Right atrium auricular region (tissue), 2 donors: ENCODE measurements at regions not wholly inside any gene's neighbourhood (a gene's known extent, or its start where the extent isn't known, plus 50 kb on each side); places are given as distances from the start of the nearest gene placed in this dataset.

Source experiments
- DNase-seq: peaks from one replicate; pipeline ENCODE4 v3.0.0-alpha.2; 2019; ENCODE audit warnings: low spot score
- H3K27ac ChIP-seq, 2 donors: fragments of 200-600 bp; sonication (generic); 1 replicate in 1 of 2; 2 replicates in 1 of 2; pipeline ENCODE4 v1.5.1; 2016 to 2019
- H3K27me3 ChIP-seq, 2 donors: fragments of 200-600 bp; sonication (generic); one replicate each; pipeline versions ENCODE4 v1.5.1 to v1.6.0; 2017 to 2019
- H3K36me3 ChIP-seq: fragments of 200-600 bp; sonication (generic); one replicate; pipeline ENCODE4 v1.5.1; 2016
- H3K4me1 ChIP-seq, 2 donors: fragments of 200-600 bp; sonication (generic); one replicate each; pipeline versions ENCODE4 v1.5.1 to v1.6.0; 2017 to 2019
- H3K4me3 ChIP-seq, 2 donors: fragments of 200-600 bp; sonication (generic); 1 replicate in 1 of 2; 2 replicates in 1 of 2; pipeline ENCODE4 v1.5.1; 2017 to 2019; ENCODE audit warnings: mild to moderate bottlenecking in 1 of 2, moderate library complexity in 1 of 2
- H3K9me3 ChIP-seq, 2 donors: fragments of 200-600 bp; sonication (generic); one replicate each; pipeline ENCODE4 v1.5.1; 2019
- TF ChIP-seq, protein P1 (sequence below), 2 donors: fragments of 200-600 bp; sonication (generic); IDR thresholded peaks; one replicate each; pipeline ENCODE4 v1.5.1; 2019; ENCODE audit warnings: antibody characterized with exemption in 2 of 2

DNA sequence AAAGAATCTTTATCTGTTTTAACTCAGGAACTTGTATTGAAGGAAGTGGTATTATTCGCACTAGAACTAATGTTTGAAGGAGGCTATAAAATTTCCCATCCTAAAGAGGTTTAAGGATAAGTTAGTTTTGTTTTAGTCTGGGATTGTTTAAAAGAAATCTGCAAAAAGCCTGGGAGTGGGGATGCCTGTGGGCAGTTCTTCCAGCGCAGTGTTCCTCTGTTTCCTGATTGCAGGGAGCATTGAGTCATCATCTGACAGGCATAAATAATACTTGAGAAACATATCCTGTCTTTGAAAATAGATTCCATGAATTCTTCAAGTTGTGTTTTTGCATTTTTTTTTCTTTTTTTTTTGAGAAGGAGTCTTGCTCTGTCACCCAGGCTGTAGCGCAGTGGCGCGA, 350.8 kb upstream of the PTBP2 start:
- Histone ChIP-seq H3K27ac (no peak overlapping the region), H3K4me1 (no peaks in the 10 kb centered on the region), H3K27me3 (no peaks in the 10 kb centered on the region), H3K36me3 (no peaks in the 10 kb centered on the region), H3K9me3 (no peaks in the 10 kb centered on the region), H3K4me3 (no peak overlapping the region)
- TF ChIP-seq, protein P1, sequence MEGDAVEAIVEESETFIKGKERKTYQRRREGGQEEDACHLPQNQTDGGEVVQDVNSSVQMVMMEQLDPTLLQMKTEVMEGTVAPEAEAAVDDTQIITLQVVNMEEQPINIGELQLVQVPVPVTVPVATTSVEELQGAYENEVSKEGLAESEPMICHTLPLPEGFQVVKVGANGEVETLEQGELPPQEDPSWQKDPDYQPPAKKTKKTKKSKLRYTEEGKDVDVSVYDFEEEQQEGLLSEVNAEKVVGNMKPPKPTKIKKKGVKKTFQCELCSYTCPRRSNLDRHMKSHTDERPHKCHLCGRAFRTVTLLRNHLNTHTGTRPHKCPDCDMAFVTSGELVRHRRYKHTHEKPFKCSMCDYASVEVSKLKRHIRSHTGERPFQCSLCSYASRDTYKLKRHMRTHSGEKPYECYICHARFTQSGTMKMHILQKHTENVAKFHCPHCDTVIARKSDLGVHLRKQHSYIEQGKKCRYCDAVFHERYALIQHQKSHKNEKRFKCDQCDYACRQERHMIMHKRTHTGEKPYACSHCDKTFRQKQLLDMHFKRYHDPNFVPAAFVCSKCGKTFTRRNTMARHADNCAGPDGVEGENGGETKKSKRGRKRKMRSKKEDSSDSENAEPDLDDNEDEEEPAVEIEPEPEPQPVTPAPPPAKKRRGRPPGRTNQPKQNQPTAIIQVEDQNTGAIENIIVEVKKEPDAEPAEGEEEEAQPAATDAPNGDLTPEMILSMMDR (IDR thresholded peaks at IDR 0.05): no peak
- DNase-seq: no peak

DNA sequence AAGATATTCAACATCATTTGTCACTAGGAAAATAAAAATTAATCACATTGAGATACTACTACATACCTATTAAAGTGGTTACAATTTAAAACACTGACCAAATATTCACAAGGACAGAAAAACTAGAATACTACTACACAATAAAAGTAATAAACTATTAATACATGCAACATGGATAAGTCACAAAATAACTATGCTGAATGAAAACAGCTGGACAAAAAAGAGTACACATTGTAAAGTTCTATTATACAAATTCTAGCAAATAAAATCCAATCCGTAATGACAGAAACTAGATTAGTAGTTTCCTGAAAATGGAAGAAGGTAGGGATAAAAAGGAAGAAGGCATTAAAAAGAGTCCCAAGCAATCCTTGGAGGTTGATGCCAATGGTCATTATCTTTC, 348.7 kb upstream of the PTBP2 start:
- TF ChIP-seq, protein P1 (IDR thresholded peaks at IDR 0.05): no peak
- DNase-seq: no peak
- Histone ChIP-seq H3K27ac (no peak overlapping the region), H3K36me3 (no peaks in the 10 kb centered on the region), H3K9me3 (no peaks in the 10 kb centered on the region), H3K4me3 (no peak overlapping the region), H3K27me3 (no peaks in the 10 kb centered on the region), H3K4me1 (no peaks in the 10 kb centered on the region)

DNA sequence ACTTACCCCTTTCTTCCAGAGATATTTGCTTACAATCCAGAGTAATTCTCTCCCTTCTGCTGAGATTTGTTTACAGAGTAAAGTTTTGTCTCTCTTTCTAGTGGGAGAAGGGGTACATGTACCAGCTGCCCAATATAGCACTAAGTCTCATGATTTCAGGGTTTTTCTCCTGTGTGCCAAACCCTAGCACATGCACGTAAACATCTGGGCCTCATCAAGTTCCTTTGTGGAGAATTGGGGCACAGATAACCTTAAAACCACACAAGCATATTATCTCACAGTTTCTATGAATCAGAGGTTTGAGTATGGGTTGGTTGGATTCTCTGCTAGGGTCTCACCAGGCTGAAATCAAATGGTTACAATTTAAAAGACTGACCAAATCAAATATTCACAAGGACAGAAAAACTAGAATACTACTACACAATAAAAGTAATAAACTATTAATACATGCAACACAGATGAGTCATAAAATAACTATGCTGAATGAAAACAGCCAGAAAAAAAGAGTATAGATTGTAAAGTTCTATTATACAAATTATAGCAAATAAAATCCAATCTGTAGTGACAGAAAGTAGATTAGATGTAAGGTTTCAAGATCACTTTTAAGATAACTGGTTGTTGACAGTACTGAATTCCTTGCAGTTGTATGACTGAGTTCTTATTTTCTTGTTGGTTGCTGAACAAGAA, 347.4 kb upstream of the PTBP2 start:
- no peak for DNase-seq
- TF ChIP-seq, protein P1 (IDR thresholded peaks at IDR 0.05): no peak
- Histone ChIP-seq H3K4me1 (no peaks in the 10 kb centered on the region), H3K9me3 (no peaks in the 10 kb centered on the region), H3K27me3 (no peaks in the 10 kb centered on the region), H3K36me3 (no peaks in the 10 kb centered on the region), H3K27ac (no peak overlapping the region), H3K4me3 (no peak overlapping the region)

DNA sequence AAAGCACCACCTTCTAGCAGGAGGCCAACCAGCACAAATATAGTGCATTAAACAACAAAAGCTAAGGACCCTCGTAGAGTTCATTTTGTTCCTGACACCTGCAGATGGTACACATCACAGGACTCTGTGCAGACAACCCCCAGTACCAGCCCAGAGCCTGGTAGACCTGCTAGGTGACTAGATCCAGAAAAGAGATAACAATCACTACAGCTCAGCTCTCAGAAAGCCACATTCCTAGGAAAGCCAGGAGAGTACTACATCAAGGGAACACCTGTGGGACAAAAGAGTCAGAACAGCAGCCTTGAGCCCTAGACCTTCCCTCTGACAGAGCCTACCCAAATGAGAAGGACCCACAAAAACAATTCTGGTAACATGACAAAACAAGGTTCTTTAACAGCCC, 344.7 kb upstream of the PTBP2 start:
- Histone ChIP-seq H3K4me1 (no peaks in the 10 kb centered on the region), H3K27me3 (no peaks in the 10 kb centered on the region), H3K4me3 (no peak overlapping the region), H3K9me3 (no peaks in the 10 kb centered on the region), H3K27ac (no peak overlapping the region), H3K36me3 (no peaks in the 10 kb centered on the region)
- TF ChIP-seq, protein P1 (IDR thresholded peaks at IDR 0.05): no peak
- DNase-seq: no peak

DNA sequence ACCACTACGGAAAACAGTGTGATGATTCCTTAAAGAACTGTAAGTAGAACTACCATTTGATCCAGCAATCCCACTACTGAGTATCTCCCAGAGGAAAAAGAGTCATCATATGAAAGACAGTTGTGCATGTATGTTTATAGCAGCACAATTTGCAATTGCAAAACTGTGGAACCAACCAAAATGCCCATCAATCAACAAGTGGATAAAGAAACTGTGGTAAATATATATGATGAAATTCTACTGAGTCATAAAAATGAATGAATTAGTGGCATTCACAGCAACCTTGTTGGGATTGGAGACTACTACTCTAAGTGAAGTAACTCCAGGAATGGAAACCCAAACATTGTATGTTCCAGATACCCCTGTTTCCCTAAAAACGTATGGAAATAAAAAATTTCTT, 337.0 kb upstream of the PTBP2 start:
- TF ChIP-seq, protein P1 (IDR thresholded peaks at IDR 0.05): no peak
- DNase-seq: no peak
- H3K27ac ChIP-seq: no peak overlapping the region
- H3K27me3 ChIP-seq: no peaks in the 10 kb centered on the region
- H3K4me1 ChIP-seq: no peaks in the 10 kb centered on the region
- no peak overlapping the region for H3K4me3 ChIP-seq
- no peaks in the 10 kb centered on the region for H3K36me3 ChIP-seq
- H3K9me3 ChIP-seq: peaks cover 0 to 7% of the 10 kb centered on the region in 2 donors

DNA sequence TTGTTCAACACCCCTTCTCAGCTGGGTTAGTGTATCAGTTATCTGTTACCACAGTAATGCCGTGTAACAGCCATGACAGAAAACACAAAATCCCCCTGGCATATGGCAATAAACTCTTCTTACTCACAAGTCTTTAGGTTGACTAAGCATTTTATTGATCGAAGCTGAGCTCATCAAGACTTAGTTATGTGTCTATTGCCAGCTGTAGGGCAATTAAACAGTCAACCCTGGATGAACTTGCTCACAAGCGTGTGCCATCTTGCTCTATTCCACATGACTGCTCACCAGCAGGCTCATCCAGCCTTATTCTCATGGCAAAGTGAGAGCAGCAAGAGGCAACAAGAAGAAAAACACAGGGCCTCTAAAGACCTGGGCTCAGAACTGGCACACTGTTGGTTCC, 333.8 kb upstream of the PTBP2 start:
- TF ChIP-seq, protein P1 (IDR thresholded peaks at IDR 0.05): no peak
- Histone ChIP-seq H3K9me3 (peaks cover 0 to under 1% of the 10 kb centered on the region in 2 donors), H3K4me3 (no peak overlapping the region)

More for the DNA sequence above, 333.8 kb upstream of the PTBP2 start:
- no peak overlapping the region for H3K27ac ChIP-seq
- H3K27me3 ChIP-seq: no peaks in the 10 kb centered on the region
- H3K36me3 ChIP-seq: no peaks in the 10 kb centered on the region
- no peak for DNase-seq
- H3K4me1 ChIP-seq: no peaks in the 10 kb centered on the region
